IPS-15b (cell line): ENCODE measurements at regions not wholly inside any gene's neighbourhood (a gene's known extent, or its start where the extent isn't known, plus 50 kb on each side); places are given as distances from the start of the nearest gene placed in this dataset.
"Not testable (repeated sequence)": the region's sequence is repeated elsewhere in the genome, so short reads cannot be mapped to it uniquely, and the experiment has no call there.

ENCODE experiments used
- H3K27me3 ChIP-seq: one replicate; pipeline ENCODE4 v1.6.1; 2013; ENCODE audit warnings: low read length; ENCODE audit not compliant: control insufficient read depth, insufficient read depth
- H3K36me3 ChIP-seq: one replicate; pipeline ENCODE4 v1.6.1; 2013; ENCODE audit warnings: low read length; ENCODE audit not compliant: control insufficient read depth, insufficient read depth
- H3K4me1 ChIP-seq: one replicate; pipeline ENCODE4 v1.6.1; 2013; ENCODE audit warnings: mild to moderate bottlenecking, low read length; ENCODE audit not compliant: control insufficient read depth, insufficient read depth
- H3K4me3 ChIP-seq: one replicate; pipeline ENCODE4 v1.5.1; 2013; ENCODE audit warnings: low read depth, low read length
- H3K9ac ChIP-seq: one replicate; pipeline ENCODE4 v1.6.1; 2013; ENCODE audit warnings: low read depth, mild to moderate bottlenecking, low read length
- H3K9me3 ChIP-seq: one replicate; pipeline ENCODE4 v1.6.1; 2013; ENCODE audit warnings: mild to moderate bottlenecking, low read length; ENCODE audit not compliant: control insufficient read depth, insufficient read depth

DNA sequence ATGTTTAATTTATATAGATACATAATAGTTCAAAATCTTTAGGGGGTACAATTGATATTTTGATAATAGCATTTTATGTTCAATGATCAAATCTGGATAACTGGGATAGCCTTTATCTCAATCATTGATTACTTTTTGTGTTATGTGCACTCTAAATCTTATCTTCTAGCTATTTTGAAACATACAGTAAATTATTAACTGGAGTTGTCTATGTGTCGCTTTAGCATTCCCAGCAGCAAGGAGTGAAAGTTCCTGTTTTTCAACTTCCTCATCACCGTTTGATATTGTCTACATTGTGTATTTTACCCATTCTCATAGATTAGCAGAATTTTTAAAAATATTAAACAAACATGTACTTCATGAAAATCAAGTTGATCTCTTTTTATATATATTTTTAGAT, 1207.4 kb downstream of the TMEM121 start:
- no peak overlapping the region for H3K4me3 ChIP-seq

DNA sequence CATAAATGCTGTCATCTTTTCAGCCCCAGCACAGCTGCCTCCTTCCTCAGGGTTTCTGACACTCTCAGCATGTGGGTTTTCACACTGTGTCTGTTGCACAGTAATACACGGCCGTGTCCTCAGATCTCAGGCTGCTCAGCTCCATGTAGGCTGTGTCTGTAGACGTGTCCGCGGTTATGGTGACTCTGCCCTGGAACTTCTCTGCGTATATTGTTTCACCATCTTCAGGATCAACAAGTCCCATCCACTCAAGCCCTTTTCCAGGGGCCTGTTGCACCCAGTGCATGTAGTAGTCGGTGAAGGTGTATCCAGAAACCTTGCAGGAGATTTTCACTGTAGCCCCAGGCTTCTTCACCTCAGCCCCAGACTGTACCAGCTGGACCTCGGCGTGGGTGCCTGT, 1210.6 kb downstream of the TMEM121 start:
- no peaks in the 10 kb centered on the region for H3K4me1 ChIP-seq
- H3K9ac ChIP-seq, result no peak overlapping the region
- peaks cover 7% of the 10 kb centered on the region for H3K9me3 ChIP-seq
- H3K27me3 ChIP-seq, result no peaks in the 10 kb centered on the region
- H3K36me3 ChIP-seq, result no peaks in the 10 kb centered on the region
- H3K4me3 ChIP-seq, result no peak overlapping the region

More for the DNA sequence above, 1207.4 kb downstream of the TMEM121 start:
- Histone ChIP-seq H3K9me3 (peaks cover 7% of the 10 kb centered on the region), H3K27me3 (no peaks in the 10 kb centered on the region), H3K9ac (no peak overlapping the region), H3K36me3 (no peaks in the 10 kb centered on the region), H3K4me1 (no peaks in the 10 kb centered on the region)

DNA sequence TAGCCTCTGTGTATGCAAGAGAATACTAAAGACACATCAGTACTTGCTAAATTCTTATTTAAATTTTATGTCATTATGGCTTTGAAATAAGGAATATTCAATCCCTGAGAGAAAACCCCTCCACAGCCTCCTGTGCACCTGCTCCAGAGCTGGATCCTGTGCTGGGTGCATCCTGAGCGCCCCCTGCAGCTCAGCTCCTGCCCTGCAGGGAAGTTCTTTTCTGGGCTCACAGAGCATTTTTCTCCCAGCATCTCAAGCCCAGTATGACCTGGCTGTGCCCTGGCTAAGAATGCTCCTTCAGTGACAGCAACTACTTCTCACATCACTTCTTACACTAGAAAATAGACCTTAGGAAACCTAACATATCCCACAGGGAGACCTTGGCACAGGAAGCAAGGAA, 1211.7 kb downstream of the TMEM121 start:
- Histone ChIP-seq H3K36me3 (no peaks in the 10 kb centered on the region), H3K4me3 (no peak overlapping the region), H3K4me1 (no peaks in the 10 kb centered on the region), H3K27me3 (no peaks in the 10 kb centered on the region), H3K9ac (no peak overlapping the region), H3K9me3 (peaks cover 7% of the 10 kb centered on the region)

DNA sequence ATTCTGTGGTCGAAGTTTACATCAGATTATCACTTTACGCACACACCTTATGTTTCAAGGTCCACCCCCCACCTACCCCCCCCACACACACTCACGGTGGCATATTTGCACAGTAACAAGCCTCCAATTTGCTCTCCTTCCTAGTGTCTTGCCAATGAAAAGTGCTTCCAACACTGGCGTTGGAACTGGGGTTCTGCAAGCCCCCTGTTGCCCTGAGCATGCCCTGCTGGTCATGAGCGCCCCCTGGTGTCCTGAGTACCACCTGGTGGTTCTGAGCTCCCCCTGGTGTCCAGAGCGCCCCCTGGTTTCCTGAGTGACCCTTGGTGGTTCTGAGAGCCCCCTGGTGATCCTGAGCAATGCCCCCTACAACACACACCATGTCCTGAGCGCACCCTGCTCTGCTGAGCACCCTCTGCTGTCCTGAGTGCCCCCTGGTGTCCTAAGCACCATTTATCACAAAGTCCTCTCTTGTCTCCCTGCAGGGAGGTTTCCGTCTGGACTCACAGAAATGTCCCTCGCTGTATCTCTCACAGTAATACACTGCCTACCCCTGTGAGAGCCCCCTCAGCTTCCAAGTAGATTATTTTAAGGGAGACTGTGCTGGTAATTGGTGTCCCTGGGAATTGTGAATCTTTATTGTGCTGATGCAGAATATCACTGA, 1212.3 kb downstream of the TMEM121 start:
- not testable (repeated sequence) for H3K4me1 ChIP-seq, H3K9ac ChIP-seq, H3K36me3 ChIP-seq, H3K4me3 ChIP-seq, H3K9me3 ChIP-seq, H3K27me3 ChIP-seq

DNA sequence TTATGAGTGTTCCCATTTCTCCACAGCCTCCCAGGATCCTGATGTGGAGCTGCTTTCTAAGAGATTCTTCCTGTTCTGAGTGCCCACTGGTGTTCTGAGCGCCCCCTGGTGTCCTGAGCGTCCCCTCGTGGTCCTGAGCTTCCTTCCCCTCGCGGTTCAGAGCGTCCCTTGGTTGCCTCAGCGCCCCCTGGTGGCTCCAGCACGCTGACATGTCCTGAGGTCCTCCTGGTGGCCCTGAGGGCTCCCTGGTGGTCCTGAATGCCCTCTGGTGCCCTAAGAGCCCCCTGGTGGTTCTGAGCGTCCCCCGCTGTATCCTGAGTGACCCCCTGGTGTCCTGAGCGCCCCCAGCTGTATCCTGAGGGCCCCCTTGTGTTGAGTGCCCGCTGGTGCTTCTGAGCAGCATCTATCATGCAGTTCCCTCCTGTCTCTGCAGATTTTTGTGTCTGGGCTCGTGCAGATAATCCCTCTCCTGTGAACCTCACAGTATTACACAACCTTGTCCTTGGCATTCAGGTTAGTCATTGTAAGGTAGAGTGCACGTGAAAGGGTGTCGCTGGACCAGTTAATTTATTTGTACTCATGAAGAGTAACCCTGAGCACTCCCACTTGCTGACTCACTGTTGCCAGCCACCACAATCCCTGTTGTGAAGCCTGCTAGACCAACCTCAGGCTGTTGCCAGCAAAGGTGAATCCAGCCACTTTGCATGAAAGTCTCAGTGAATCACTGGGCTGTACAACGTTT, 1214.9 kb downstream of the TMEM121 start:
- H3K9me3 ChIP-seq, H3K4me3 ChIP-seq, H3K9ac ChIP-seq, H3K4me1 ChIP-seq, H3K27me3 ChIP-seq, H3K36me3 ChIP-seq: not testable (repeated sequence)

DNA sequence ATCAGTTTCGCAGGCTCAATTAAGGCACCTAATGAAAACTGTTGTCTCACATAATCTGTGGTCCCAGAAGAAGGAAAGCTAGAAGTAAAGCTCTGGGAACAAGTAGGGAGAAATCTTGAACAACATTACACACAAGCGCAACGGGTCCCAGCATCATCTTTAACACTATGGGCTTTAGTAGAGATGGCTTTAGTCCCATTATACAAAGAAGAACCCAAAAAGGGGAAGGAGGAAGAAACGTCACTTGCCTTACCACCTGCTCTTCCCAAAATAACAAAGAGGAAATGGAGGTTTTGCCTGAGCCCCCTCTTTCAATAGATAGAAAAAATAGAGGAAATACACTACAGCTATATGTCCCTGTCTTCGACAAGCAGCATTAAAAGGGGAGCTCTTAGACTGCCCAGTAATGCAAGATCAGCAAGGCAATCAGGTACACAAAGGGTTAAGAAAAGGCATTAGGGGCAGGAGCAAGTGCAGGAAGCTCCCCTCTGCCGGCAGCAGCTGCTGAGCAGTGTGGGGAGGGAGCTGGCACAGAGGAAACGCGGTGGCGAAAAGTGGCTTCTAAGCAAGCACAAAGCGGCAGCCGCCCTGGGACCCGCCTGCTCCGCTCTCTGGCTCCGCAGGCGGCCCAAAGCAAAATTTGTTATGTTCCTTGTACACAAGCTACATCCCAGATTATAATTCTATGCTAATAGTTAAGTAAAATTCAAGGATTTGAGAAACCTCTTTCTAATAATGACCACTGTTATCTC, 1218.8 kb downstream of the TMEM121 start:
- not testable (repeated sequence) for H3K9ac ChIP-seq, H3K36me3 ChIP-seq, H3K4me3 ChIP-seq, H3K9me3 ChIP-seq, H3K27me3 ChIP-seq, H3K4me1 ChIP-seq

DNA sequence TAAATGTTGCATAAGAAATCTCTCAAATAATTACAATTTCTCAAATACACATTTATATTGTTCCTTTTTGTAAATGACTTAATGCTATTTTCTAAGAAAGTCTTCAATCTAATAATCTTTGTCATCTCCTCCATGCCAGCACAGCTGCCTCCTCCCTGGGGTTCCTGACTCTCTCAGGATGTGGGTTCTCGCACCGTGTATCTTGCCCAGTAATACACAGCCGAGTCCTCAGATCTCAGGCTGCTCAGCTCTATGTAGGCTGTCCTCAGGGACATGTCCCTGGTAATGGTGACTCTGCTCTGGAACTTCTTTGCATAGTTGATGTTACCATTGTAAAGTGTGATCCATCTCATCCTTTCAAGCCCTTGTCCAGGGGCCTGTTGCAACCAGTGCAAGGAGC, 1223.7 kb downstream of the TMEM121 start:
- not testable (repeated sequence) for H3K36me3 ChIP-seq, H3K27me3 ChIP-seq, H3K4me3 ChIP-seq, H3K9ac ChIP-seq, H3K9me3 ChIP-seq, H3K4me1 ChIP-seq

DNA sequence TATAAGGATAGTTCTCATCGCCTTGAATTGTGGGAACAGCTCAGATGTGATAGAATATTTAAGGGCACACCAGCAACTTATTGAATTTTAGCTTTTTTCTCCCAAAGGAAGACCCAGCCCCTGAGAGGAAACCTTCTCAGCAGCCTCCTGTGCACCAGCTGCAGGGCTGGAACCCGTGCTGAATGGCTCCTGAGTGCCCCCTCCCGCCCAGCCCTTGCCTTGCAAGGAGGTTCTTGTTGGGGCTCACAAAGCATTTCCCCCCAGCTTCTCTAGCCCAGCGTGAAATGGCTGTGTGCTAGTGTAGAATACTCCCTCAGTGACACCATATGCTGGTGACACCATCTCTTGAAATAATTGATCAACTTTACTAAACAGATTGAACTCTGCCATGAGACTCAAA, 1227.4 kb downstream of the TMEM121 start:
- not testable (repeated sequence) for H3K27me3 ChIP-seq, H3K4me1 ChIP-seq, H3K9ac ChIP-seq, H3K36me3 ChIP-seq, H3K4me3 ChIP-seq, H3K9me3 ChIP-seq

DNA sequence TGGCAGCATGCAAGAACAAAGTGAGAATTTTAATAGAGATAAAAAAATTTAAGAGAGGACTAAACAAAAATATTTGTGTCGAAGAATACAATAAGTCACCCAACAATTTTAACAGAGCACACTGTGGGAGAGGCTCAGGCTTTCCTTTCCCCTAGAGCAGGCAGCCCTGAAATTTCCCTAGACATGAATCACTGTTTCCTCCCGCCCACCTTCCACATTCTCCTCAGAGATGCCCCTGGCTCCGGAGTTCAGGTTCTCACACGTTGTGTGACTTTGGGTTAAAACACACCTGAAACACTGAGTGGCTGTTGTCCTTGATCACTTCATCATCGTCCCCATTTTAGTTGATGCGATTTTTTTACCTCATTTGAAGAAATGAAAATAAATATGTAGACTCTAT, 1231.1 kb downstream of the TMEM121 start:
- H3K36me3 ChIP-seq, H3K9me3 ChIP-seq, H3K9ac ChIP-seq, H3K4me3 ChIP-seq, H3K4me1 ChIP-seq, H3K27me3 ChIP-seq: not testable (repeated sequence)

DNA sequence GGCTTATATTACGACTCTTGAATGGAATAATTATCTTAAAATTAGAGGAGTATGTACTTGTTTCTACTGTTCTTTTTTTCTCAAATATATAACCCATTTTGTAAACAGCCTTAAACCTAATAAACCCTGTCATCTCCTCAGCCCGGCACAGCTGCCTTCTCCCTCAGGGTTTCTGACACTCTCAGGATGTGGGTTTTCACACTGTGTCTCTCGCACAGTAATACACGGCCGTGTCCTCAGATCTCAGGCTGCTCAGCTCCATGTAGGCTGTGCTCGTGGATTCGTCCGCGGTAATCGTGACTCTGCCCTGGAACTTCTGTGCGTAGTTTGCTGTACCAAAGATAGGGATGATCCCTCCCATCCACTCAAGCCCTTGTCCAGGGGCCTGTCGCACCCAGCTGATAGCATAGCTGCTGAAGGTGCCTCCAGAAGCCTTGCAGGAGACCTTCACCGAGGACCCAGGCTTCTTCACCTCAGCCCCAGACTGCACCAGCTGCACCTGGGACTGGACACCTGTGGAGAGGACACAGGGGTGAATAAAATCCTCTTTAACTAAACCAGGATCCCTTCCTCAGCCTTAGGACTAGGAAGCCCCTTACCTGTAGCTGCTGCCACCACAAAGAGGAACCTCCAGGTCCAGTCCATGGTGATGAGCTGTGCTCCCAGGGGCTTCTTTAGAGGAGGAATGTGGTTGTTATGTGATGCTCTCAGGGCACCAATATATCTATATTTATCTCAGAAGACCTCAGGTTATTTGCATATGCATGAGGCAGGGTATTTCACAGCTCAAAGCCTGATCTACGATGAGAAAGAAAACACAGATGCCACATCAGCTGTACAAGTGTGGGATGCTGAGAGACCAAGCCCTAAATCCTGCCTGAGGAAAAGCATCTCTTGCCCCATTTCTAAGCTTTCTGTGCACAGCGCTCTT, 1235.8 kb downstream of the TMEM121 start:
- H3K9me3 ChIP-seq, H3K36me3 ChIP-seq, H3K4me3 ChIP-seq, H3K4me1 ChIP-seq, H3K9ac ChIP-seq, H3K27me3 ChIP-seq: not testable (repeated sequence)

DNA sequence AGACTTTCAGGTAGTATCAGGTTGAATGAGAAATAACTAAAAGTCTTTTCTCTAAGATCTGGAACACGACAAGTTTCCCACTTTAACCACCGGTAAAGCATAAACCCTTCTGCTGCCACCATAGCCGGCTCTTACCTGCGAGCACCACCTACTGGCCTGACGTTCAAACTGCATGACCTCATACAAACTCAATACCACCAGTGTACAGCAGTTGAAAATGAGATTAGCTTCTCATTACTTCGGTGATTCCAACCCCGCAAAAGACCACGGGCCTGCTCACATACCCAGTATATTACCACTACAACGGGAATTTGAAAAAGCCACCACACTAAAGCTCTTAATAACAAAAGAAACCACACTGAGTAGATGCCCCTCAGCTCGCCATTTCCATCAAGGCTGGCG, 1238.6 kb downstream of the TMEM121 start:
- not testable (repeated sequence) for H3K4me1 ChIP-seq, H3K36me3 ChIP-seq, H3K9ac ChIP-seq, H3K9me3 ChIP-seq, H3K27me3 ChIP-seq, H3K4me3 ChIP-seq
